MV-4-11 (cell line): ENCODE measurements at regions not wholly inside any gene's neighbourhood (a gene's known extent, or its start where the extent isn't known, plus 50 kb on each side); places are given as distances from the start of the nearest gene placed in this dataset.
"Not testable (repeated sequence)": the region's sequence is repeated elsewhere in the genome, so short reads cannot be mapped to it uniquely, and the experiment has no call there.

Experiments used
- DNase-seq: peaks from one replicate; lab custom pipeline; 2025; lab: John Stamatoyannopoulos, UW

DNA sequence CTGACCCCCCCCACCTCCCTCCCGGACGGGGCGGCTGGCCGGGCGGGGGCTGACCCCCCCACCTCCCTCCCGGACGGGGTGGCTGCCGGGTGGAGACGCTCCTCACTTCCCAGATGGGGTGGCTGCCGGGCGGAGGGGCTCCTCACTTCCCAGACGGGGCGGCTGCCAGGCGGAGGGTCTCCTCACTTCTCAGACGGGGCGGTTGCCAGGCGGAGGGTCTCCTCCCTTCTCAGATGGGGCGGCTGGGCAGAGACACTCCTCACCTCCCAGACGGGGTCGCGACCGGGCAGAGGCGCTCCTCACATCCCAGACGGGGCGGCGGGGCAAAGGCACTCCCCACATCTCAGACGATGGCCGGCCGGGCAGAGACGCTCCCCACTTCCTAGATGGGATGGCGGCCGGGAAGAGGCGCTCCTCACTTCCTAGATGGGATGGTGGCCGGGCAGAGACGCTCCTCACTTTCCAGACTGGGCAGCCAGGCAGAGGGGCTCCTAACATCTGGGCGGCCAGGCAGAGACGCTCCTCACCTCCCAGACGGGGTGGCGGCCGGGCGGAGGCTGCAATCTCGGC lies 597.6 kb downstream of the ZEB2 start:
- DNase-seq: not testable (repeated sequence)

- no peak for DNase-seq
Observed at GRCh38 chr2:143918465-143918989, 601.4 kb downstream of the ZEB2 start.

DNA sequence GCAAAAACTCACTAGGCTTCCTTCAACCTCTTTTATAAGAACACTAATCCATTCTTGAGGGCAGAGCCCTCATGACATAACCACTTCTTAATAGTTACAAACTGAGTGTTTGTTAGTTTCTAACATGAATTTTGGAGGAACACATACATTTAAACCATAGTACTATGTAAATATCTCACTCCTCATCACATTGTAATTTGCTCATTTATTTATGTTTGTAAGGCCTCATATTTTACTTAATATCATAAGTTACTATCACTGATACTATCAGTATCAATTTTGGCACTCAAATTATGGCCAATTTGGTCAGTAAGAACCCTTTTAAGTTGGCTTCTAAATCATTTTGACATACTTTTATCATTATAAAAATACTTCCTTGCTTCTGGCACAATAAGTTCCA lies 603.1 kb downstream of the ZEB2 start:
- no peak for DNase-seq

- DNase-seq: no peak
Observed at GRCh38 chr2:143909577-143910353, 610.2 kb downstream of the ZEB2 start.

- DNase-seq: no peak
Observed at GRCh38 chr2:143908843-143909242, 611.1 kb downstream of the ZEB2 start.

- DNase-seq: no peak
Observed at GRCh38 chr2:143907801-143908200, 612.1 kb downstream of the ZEB2 start.

DNA sequence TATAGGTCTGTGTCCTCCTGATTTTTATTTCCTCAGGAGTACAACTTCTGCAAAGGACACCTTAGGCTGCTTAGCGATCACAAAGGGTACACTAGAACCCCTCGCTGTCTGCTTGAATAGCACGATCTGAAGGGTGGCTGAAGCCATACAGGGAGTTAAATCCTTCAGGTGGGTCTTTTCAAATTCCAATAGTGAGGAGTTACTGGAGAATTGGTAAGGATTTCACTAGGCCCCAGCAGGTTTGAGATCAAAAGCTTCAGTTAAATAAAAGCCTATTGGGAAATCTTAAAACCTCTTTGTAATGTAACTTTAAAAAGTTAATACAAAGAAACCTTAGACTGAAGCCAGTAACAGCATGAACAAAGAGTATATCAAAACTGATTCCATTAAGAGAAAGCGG lies 613.1 kb downstream of the ZEB2 start:
- no peak for DNase-seq

GRCh38 chr2:143905587-143905986 lies 614.3 kb downstream of the ZEB2 start:
- DNase-seq: no peak

- peak; percentile 81 for DNase-seq
Observed at GRCh38 chr2:143903172-143903856, 616.6 kb downstream of the ZEB2 start.

DNA sequence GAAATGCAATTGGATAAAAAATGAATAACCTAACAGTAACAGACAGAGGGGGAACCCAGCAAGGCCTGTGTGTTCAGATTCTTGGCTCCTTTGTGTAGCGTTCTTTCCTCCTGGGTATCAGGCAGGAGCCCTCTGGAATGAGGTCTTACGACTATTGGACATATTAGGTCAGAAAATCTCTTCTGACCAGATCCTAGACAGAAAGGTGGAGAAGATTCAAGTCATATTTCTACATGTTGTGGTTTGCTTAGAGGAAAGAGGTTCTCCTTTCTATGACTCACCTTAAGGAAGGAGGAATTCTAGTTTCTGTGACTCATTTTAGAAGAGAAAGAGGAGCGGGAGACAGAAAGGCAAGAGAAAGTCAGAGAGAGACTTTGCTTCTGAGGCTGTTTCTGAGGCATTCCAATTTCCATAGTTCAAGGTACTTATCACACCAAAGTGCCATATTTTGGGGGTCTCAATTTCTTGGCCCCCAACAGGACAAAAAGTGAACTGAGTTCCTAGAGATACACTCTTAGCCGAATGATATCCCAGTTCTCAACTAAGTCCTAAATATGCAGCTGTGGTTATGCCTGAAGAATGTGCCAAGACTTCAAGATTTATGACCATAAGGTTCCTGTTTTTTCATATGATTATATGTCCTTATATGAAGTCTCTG lies 618.6 kb downstream of the ZEB2 start:
- peak; percentile 66 for DNase-seq

GRCh38 chr2:143899987-143900386 lies 619.9 kb downstream of the ZEB2 start:
- DNase-seq: no peak

DNA sequence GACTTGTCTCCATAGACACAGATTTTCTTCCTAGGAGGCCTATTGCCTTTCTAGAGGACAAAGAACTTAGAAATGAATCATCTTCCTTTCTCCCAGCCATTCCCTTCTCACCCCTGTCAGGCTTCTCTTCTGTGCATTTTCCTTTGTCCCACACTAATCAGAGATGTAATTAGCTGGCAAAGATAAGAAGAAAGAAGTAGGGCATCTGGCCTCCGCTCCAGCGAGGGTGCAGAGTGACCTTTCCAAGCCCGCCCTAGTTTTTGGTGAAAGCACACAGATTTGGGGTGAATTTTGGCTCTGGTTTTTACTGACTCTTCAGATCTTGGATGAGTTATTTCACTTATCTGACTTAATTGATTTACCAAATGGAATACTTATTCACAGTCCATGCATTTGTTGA lies 626.5 kb downstream of the ZEB2 start:
- no peak for DNase-seq

DNA sequence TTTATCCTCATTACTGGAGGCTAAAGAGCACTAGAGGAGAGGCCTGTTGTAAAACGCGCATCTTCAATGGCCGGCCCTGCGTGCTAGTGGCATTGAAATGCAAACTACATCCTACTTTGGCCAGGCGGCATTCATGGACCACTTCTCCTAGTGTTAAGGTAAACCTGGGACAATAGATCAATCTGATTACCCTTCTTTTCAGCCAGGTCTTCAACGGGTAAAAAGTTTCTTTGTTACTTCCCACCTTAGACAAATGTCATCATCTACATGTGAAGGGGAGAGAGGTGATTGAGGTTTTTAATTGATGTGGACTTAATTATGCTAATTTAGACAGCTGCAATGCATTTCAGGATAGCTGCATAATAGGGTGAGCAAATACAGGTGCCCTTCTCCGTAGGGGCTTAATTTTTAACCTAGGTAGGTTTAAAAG lies 628.0 kb downstream of the ZEB2 start:
- no peak for DNase-seq

DNA sequence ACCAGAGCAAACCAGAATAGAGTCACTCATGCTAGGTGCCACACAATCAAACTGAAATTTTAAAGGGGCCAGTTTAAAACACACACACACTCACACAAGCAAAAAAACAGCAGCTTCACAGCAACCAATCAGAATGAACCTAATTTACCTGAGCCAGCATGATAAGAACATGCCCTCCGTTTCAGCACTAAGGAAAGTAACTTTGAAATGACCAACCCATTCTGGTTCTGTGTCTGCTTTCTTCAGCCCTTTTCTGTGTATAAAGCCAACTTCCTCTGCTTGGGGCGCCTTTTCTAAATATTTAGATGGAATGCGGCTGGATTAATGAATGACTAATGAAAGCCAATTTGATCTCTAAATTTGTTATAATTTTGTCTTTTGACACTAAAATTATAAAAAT lies 629.1 kb downstream of the ZEB2 start:
- DNase-seq: no peak

DNA sequence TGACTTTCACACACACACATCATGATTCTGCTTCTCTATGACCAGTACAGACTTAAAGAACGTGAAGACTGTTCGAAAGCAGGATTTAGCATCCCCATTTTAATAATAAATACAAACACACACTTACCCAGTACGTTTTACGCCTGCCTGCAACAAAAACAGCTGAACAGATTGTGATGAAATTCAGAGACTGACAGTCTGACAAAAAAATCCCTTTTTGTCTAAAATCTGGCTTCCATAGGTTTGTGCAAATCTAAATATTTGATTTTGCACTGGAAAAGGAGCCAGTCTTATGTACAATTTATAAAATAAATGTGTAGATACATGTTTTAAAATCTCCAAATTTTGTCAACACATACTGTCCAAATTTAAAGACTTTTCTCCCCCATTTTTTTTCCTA lies 630.7 kb downstream of the ZEB2 start:
- DNase-seq: no peak

GRCh38 chr2:143885461-143885860 lies 634.5 kb downstream of the ZEB2 start:
- DNase-seq: no peak

DNA sequence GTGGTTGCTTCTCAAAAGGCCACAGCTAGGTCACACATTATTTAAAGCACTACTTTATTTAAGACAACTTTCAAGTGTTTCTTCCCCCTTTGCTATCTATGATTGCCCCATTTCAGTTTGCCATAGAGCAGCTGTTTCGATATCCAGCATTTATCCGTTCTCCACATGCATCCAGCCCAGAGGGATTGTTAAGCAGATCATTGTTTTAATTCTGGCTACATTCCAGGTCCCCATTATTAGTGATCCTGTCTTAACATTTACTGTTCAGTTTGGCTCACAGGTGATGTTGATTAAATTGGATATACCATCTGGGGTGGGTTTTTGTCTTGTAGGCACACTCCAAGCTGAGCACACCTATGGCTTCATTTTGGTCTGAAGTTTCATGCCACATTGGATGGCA lies 638.7 kb downstream of the ZEB2 start:
- no peak for DNase-seq

GRCh38 chr2:143877876-143878530 lies 641.9 kb downstream of the ZEB2 start:
- no peak for DNase-seq

DNA sequence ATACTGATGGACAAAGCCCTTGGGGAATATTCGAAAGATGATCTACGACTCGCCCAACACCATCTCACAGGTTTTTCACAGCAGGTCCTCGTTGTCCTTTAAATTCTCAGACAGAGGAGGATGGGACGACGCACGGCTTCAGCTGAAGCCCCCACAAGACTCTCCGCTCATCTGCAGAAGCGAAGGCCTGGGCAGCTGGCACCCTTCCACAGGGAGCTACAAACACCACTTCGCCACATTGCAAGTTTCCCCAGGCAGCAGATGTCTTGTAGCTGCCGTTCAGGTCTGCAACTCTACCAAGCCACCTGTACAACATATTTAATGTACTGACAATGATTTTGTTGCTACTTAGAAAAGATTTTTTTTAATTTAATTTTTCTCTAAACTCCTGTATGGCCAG lies 642.9 kb downstream of the ZEB2 start:
- DNase-seq: no peak

GRCh38 chr2:143875295-143876233 lies 644.4 kb downstream of the ZEB2 start:
- no peak for DNase-seq

- DNase-seq: no peak
Observed at GRCh38 chr2:143873886-143874285, 646.0 kb downstream of the ZEB2 start.
